ENCODE measurements at regions not wholly inside any gene's neighbourhood (a gene's known extent, or its start where the extent isn't known, plus 50 kb on each side); places are given as distances from the start of the nearest gene placed in this dataset.

DNA sequence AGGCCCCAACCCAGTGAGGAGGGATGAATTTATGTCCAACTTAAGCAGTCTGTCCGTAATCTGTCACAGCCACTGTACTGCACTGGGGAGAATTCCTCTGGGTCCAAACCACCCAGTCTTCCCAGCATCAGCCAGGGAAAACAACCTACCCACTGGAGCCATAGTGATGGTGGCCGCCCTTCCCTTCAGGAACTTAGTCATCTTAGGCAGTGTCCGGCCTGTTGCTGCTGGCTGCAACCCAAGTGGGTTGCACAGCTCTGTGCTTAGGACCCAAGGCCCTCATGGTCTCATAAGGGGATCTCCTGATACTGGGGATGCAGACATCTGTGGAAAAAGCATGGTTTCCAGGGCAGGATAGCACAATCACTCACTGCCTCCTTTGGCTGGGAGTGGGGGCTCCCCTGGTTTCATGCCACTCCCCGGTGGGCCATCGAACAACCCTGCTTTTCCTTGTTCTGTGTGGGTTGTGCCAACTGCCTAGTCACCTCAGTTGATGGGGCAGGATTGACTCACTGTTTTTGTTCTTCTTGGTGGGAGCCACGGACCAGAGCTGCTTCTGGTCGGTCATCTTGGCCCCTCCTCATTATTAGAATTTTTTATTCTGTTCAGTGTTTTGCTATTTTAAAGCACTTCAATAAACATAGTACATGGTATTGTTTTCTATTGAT, 591.9 kb downstream of the DOK5 start:
- Histone ChIP-seq H3K4me1 (ENCODE audit: insufficient read depth, low read length) (no peaks in the 10 kb centered on the region), H3K9me3 (ENCODE audit: insufficient read depth, low read depth, low read length) (no peaks in the 10 kb centered on the region), H3K36me3 (ENCODE audit: insufficient read depth, low read depth, low read length) (no peaks in the 10 kb centered on the region), H3K27ac (ENCODE audit: low read length) (no peak overlapping the region), H3K4me3 (ENCODE audit: low read length) (no peak overlapping the region), H3K27me3 (ENCODE audit: insufficient read depth, low read length) (no peaks in the 10 kb centered on the region), H3K9ac (ENCODE audit: low read depth, low read length) (no peak overlapping the region)

GRCh38 chr20:55058938-55059337, 583.5 kb downstream of the DOK5 start:
- H3K27ac ChIP-seq (ENCODE audit: low read length) = no peak overlapping the region
- H3K9me3 ChIP-seq (ENCODE audit: insufficient read depth, low read depth, low read length) = no peaks in the 10 kb centered on the region
- H3K36me3 ChIP-seq (ENCODE audit: insufficient read depth, low read depth, low read length) = no peaks in the 10 kb centered on the region
- no peaks in the 10 kb centered on the region for H3K27me3 ChIP-seq (ENCODE audit: insufficient read depth, low read length)
- no peak overlapping the region for H3K9ac ChIP-seq (ENCODE audit: low read depth, low read length)
- H3K4me1 ChIP-seq (ENCODE audit: insufficient read depth, low read length) = no peaks in the 10 kb centered on the region
- no peak overlapping the region for H3K4me3 ChIP-seq (ENCODE audit: low read length)

- H3K9me3 ChIP-seq (ENCODE audit: insufficient read depth, low read depth, low read length) = no peaks in the 10 kb centered on the region
- H3K27me3 ChIP-seq (ENCODE audit: insufficient read depth, low read length) = no peaks in the 10 kb centered on the region
- no peaks in the 10 kb centered on the region for H3K4me1 ChIP-seq (ENCODE audit: insufficient read depth, low read length)
- no peak overlapping the region for H3K4me3 ChIP-seq (ENCODE audit: low read length)
- H3K27ac ChIP-seq (ENCODE audit: low read length) = no peak overlapping the region
- no peak overlapping the region for H3K9ac ChIP-seq (ENCODE audit: low read depth, low read length)
- H3K36me3 ChIP-seq (ENCODE audit: insufficient read depth, low read depth, low read length) = no peaks in the 10 kb centered on the region
Measured at GRCh38 chr20:55057779-55058415, 582.5 kb downstream of the DOK5 start.

DNA sequence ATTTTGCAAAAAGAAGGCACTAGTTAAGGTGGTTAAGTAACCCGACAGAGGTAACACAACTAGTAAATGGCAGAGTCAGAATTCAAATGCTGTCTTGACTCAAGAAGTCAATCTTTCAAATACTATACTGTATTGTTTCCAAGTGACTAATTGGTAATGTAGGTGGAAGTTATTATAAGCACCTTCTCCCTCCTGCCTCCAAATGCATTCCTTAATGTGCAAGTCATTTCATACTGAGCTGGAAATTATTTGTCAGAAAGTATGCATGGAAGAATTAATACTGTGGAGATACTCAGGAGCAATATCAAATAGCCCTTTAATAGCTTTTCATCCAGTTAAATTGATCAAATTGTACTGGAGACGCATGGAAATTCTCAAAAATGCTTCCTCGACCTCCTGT, 579.1 kb downstream of the DOK5 start:
- no peak overlapping the region for H3K27ac ChIP-seq (ENCODE audit: low read length)
- no peaks in the 10 kb centered on the region for H3K36me3 ChIP-seq (ENCODE audit: insufficient read depth, low read depth, low read length)
- H3K4me1 ChIP-seq (ENCODE audit: insufficient read depth, low read length) = no peaks in the 10 kb centered on the region
- H3K9me3 ChIP-seq (ENCODE audit: insufficient read depth, low read depth, low read length) = no peaks in the 10 kb centered on the region
- H3K27me3 ChIP-seq (ENCODE audit: insufficient read depth, low read length) = no peaks in the 10 kb centered on the region
- H3K4me3 ChIP-seq (ENCODE audit: low read length) = no peak overlapping the region
- H3K9ac ChIP-seq (ENCODE audit: low read depth, low read length) = no peak overlapping the region

DNA sequence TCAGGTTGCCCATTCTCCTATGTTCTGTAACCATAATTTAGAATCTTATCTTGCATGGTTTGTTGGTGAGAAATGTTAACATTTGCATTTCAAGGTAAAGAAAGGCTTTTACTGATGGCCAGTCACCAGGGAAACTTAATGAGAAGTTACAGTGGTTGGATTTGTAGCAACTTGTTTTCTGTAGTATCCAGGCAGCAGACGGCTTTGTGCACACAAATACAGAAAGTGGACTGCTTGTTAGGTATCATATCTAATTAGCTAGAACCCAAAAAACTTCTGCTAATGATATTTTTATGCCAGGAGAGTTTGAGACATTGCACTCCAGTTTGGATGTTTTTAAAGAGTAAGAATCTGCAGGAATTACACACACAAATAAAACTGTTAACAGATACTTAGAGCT, 578.0 kb downstream of the DOK5 start:
- H3K4me1 ChIP-seq (ENCODE audit: insufficient read depth, low read length) = no peaks in the 10 kb centered on the region
- H3K9ac ChIP-seq (ENCODE audit: low read depth, low read length) = no peak overlapping the region
- H3K36me3 ChIP-seq (ENCODE audit: insufficient read depth, low read depth, low read length) = no peaks in the 10 kb centered on the region
- no peak overlapping the region for H3K4me3 ChIP-seq (ENCODE audit: low read length)
- no peaks in the 10 kb centered on the region for H3K27me3 ChIP-seq (ENCODE audit: insufficient read depth, low read length)
- no peak overlapping the region for H3K27ac ChIP-seq (ENCODE audit: low read length)
- no peaks in the 10 kb centered on the region for H3K9me3 ChIP-seq (ENCODE audit: insufficient read depth, low read depth, low read length)

DNA sequence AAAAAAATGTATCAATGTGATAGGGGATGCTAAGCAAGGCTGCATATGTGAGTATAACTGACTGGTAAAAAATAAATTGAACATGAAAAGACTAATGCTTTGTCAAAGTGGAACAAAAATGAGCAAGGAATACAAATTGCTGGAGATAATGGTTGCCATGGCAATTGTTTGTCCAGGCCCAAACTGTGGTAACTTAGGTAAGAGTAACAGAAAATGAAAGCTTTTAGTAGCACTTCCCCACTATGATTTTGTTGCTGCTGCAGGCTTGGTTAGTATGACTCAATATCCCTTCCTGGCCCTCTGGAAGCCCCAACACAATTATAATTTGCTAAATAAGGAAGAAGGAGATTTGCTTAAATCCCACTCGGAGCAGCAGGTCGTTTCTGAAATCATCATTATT, 577.1 kb downstream of the DOK5 start:
- H3K36me3 ChIP-seq (ENCODE audit: insufficient read depth, low read depth, low read length) = no peaks in the 10 kb centered on the region
- H3K27me3 ChIP-seq (ENCODE audit: insufficient read depth, low read length) = no peaks in the 10 kb centered on the region
- no peak overlapping the region for H3K9ac ChIP-seq (ENCODE audit: low read depth, low read length)
- H3K4me3 ChIP-seq (ENCODE audit: low read length) = no peak overlapping the region
- H3K9me3 ChIP-seq (ENCODE audit: insufficient read depth, low read depth, low read length) = no peaks in the 10 kb centered on the region
- no peaks in the 10 kb centered on the region for H3K4me1 ChIP-seq (ENCODE audit: insufficient read depth, low read length)
- H3K27ac ChIP-seq (ENCODE audit: low read length) = no peak overlapping the region

DNA sequence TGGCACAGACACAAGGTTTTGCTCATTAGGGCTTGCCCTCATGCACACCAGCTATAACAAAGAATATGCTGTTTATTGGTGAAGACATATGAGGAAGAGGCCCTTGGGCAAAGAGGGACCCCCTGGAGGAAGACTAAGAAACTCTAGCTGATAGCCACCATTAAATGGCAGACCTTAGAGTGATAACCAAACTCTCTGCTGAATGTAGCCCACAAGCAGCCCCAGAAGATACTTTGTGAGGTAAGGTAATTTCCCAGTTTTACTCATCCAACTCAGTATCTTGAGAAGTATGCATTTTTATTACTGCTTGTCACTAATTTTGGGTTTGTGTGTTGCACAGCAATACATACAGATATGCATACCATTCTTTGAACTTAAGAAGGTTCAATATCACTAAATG, 563.3 kb downstream of the DOK5 start:
- Histone ChIP-seq H3K27ac (ENCODE audit: low read length) (no peak overlapping the region), H3K4me1 (ENCODE audit: insufficient read depth, low read length) (no peaks in the 10 kb centered on the region), H3K9ac (ENCODE audit: low read depth, low read length) (no peak overlapping the region), H3K9me3 (ENCODE audit: insufficient read depth, low read depth, low read length) (no peaks in the 10 kb centered on the region), H3K4me3 (ENCODE audit: low read length) (no peak overlapping the region), H3K27me3 (ENCODE audit: insufficient read depth, low read length) (no peaks in the 10 kb centered on the region), H3K36me3 (ENCODE audit: insufficient read depth, low read depth, low read length) (no peaks in the 10 kb centered on the region)

GRCh38 chr20:55031971-55032370, 556.6 kb downstream of the DOK5 start:
- no peaks in the 10 kb centered on the region for H3K9me3 ChIP-seq (ENCODE audit: insufficient read depth, low read depth, low read length)
- no peaks in the 10 kb centered on the region for H3K4me1 ChIP-seq (ENCODE audit: insufficient read depth, low read length)
- no peak overlapping the region for H3K4me3 ChIP-seq (ENCODE audit: low read length)
- H3K27ac ChIP-seq (ENCODE audit: low read length) = no peak overlapping the region
- no peak overlapping the region for H3K9ac ChIP-seq (ENCODE audit: low read depth, low read length)
- no peaks in the 10 kb centered on the region for H3K27me3 ChIP-seq (ENCODE audit: insufficient read depth, low read length)
- H3K36me3 ChIP-seq (ENCODE audit: insufficient read depth, low read depth, low read length) = no peaks in the 10 kb centered on the region

GRCh38 chr20:55014766-55015165, 539.4 kb downstream of the DOK5 start:
- H3K4me1 ChIP-seq (ENCODE audit: insufficient read depth, low read length) = no peaks in the 10 kb centered on the region
- H3K4me3 ChIP-seq (ENCODE audit: low read length) = no peak overlapping the region
- no peaks in the 10 kb centered on the region for H3K9me3 ChIP-seq (ENCODE audit: insufficient read depth, low read depth, low read length)
- H3K9ac ChIP-seq (ENCODE audit: low read depth, low read length) = no peak overlapping the region
- no peak overlapping the region for H3K27ac ChIP-seq (ENCODE audit: low read length)
- H3K36me3 ChIP-seq (ENCODE audit: insufficient read depth, low read depth, low read length) = no peaks in the 10 kb centered on the region
- H3K27me3 ChIP-seq (ENCODE audit: insufficient read depth, low read length) = no peaks in the 10 kb centered on the region

DNA sequence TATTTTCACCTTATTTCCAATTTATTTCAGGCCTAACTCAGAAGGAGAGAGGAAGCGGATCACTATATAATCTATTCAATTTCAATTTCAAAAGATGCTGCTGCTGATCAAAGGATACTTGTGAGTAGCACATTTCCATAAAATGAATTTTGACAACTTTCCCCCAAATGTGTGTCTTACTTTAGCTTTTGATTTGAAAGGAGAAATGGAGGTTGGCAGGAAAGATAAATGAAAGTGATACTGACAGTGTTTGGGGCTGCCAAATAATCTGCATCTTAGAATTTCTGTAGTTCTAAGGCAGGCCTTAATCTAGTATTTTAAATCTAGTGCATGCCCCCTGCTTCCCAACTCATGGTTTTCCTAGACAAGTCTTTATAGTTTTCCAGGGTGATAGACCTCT, 535.4 kb downstream of the DOK5 start:
- Histone ChIP-seq H3K27me3 (ENCODE audit: insufficient read depth, low read length) (no peaks in the 10 kb centered on the region), H3K36me3 (ENCODE audit: insufficient read depth, low read depth, low read length) (no peaks in the 10 kb centered on the region), H3K27ac (ENCODE audit: low read length) (no peak overlapping the region), H3K4me1 (ENCODE audit: insufficient read depth, low read length) (peaks cover 3% of the 10 kb centered on the region; the same call in 1 of the 2 replicates), H3K4me3 (ENCODE audit: low read length) (no peak overlapping the region), H3K9me3 (ENCODE audit: insufficient read depth, low read depth, low read length) (no peaks in the 10 kb centered on the region), H3K9ac (ENCODE audit: low read depth, low read length) (no peak overlapping the region)

GRCh38 chr20:55009066-55009465, 533.7 kb downstream of the DOK5 start:
- H3K36me3 ChIP-seq (ENCODE audit: insufficient read depth, low read depth, low read length) = no peaks in the 10 kb centered on the region
- H3K4me1 ChIP-seq (ENCODE audit: insufficient read depth, low read length) = peaks cover 3% of the 10 kb centered on the region; the same call in 1 of the 2 replicates
- no peaks in the 10 kb centered on the region for H3K9me3 ChIP-seq (ENCODE audit: insufficient read depth, low read depth, low read length)
- H3K9ac ChIP-seq (ENCODE audit: low read depth, low read length) = no peak overlapping the region
- no peak overlapping the region for H3K4me3 ChIP-seq (ENCODE audit: low read length)
- H3K27ac ChIP-seq (ENCODE audit: low read length) = no peak overlapping the region
- no peaks in the 10 kb centered on the region for H3K27me3 ChIP-seq (ENCODE audit: insufficient read depth, low read length)

DNA sequence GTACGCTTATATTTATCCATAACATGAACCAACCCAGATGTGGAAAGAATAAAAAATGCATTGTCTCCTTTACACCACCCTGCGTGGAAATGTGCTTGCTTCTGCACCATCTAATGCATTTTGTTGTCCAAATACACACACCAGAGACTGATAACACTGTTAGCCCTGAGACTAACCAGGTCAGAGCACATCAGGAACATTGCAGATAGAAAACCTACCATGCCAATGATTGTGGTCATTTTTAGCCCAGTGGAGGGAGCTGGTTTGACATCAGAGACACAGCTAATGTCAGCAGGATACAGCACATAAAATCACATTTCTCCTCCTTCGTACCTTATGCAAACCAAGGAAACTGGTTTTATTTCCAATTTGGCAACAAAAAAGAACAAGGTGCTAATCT, 528.7 kb downstream of the DOK5 start:
- Histone ChIP-seq H3K9me3 (ENCODE audit: insufficient read depth, low read depth, low read length) (no peaks in the 10 kb centered on the region), H3K4me3 (ENCODE audit: low read length) (no peak overlapping the region), H3K36me3 (ENCODE audit: insufficient read depth, low read depth, low read length) (no peaks in the 10 kb centered on the region), H3K4me1 (ENCODE audit: insufficient read depth, low read length) (peaks cover 3% of the 10 kb centered on the region; the same call in 1 of the 2 replicates), H3K27ac (ENCODE audit: low read length) (no peak overlapping the region), H3K27me3 (ENCODE audit: insufficient read depth, low read length) (no peaks in the 10 kb centered on the region), H3K9ac (ENCODE audit: low read depth, low read length) (no peak overlapping the region)

Measured in iPS-20b (cell line).